ENCODE measurements at regions not wholly inside any gene's neighbourhood (a gene's known extent, or its start where the extent isn't known, plus 50 kb on each side); places are given as distances from the start of the nearest gene placed in this dataset.

DNA sequence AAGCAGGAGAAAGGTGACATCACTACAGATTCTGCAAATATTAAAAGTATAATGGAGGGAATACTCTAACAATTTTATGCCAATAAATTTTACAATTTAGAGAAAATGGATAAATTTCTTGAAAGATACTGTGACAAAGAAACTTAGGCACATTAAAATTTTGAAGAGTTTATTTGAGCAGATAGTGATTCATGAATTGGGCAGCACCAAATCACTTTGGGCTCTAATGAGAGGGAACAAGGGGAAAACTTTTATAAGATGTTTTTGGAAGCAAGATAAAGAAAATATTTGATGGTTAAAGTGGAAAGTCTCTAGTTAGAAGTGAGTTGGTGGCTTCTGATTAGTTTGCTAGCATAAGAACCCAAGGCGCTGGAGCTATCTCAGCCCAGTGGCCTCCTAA is 55.2 kb upstream of the FMN2 start:
- no peak for TF ChIP-seq CTCF (IDR thresholded peaks at IDR 0.05)
- no peaks in the 10 kb centered on the region for H3K36me3 Mint-ChIP-seq

More for the DNA sequence above, 55.2 kb upstream of the FMN2 start:
- no CpG with 5 or more reads among the region's 1 CpG for WGBS (ENCODE audit: insufficient coverage)
- H3K4me3 ChIP-seq (replicated peaks in 1 of 3; ENCODE audit: low read depth in 2 of 3, low read length in 3 of 3) = no peak overlapping the region
- no peak overlapping the region for H3K9ac ChIP-seq (ENCODE audit: insufficient read depth, low read length, poor library complexity, severe bottlenecking)
- Mint-ChIP-seq H3K27ac (no peak overlapping the region), H3K4me3 (no peak overlapping the region), H3K4me1 (no peaks in the 10 kb centered on the region), H3K27me3 (ENCODE audit: low read depth in 3 of 3) (peaks cover 0 to 7% (median 3%) of the 10 kb centered on the region in 3 donors), H3K9me3 (peaks cover 0 to 7% (median 0%) of the 10 kb centered on the region in 7 donors)
- no peaks in the 10 kb centered on the region for H3K4me1 ChIP-seq (ENCODE audit: control insufficient read depth in 1 of 2, insufficient read depth in 2 of 2, low read length in 2 of 2)
- no peaks in the 10 kb centered on the region for H3K36me3 ChIP-seq (replicated peaks in 1 of 2; ENCODE audit: control insufficient read depth in 1 of 2, insufficient read depth in 2 of 2, low read length in 2 of 2)
- intact Hi-C loops (cut with micrococcal nuclease) = no loop called here
- no peaks in the 10 kb centered on the region for H4K20me1 ChIP-seq (ENCODE audit: insufficient read depth, low read length)
- H2AFZ ChIP-seq (ENCODE audit: insufficient read depth, low read depth, low read length, poor library complexity, severe bottlenecking) = no peak overlapping the region
- no peak overlapping the region for H3K27ac ChIP-seq (ENCODE audit: low read depth in 1 of 2, low read length in 2 of 2)
- H3K4me2 ChIP-seq (replicated peaks; ENCODE audit: extremely low read depth, low read length, poor library complexity, severe bottlenecking) = no peak overlapping the region
- H3K27me3 ChIP-seq (ENCODE audit: control insufficient read depth in 2 of 2, insufficient read depth in 2 of 2, low read length in 2 of 2) = no peaks in the 10 kb centered on the region
- no peak for DNase-seq
- H3K79me2 ChIP-seq (ENCODE audit: insufficient read depth, low read length) = no peaks in the 10 kb centered on the region
- H3K9me3 ChIP-seq (replicated peaks in 1 of 2; ENCODE audit: control insufficient read depth in 1 of 2, insufficient read depth in 1 of 2, low read length in 2 of 2) = no peaks in the 10 kb centered on the region

All from CD14-positive monocyte (primary cell).